Hepatic stellate cell (primary cell): ENCODE measurements at regions not wholly inside any gene's neighbourhood (a gene's known extent, or its start where the extent isn't known, plus 50 kb on each side); places are given as distances from the start of the nearest gene placed in this dataset.

Experiments
- DNase-seq: peaks from one replicate; pipeline ENCODE4 v3.0.0; 2011; ENCODE audit warnings: low spot score

DNA sequence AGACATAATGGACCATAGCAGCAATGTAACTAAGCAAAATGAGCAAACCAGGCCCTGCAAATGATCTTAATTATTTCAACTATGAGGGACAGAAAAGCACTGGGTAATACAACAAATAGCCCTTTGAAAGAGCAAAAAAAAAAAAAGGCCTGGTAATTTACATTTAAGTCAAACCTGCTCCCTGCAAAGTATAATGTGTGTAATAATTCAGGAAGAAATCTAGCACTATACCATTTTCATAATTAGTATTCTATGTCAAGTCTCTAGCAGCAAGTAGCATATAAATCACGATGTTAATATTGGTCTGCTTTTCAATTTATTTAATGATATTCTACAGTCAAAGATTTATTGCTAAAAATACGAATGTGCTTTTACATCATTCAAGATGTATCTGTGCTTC, 489.6 kb downstream of the BMP2 start:
- no peak for DNase-seq

DNA sequence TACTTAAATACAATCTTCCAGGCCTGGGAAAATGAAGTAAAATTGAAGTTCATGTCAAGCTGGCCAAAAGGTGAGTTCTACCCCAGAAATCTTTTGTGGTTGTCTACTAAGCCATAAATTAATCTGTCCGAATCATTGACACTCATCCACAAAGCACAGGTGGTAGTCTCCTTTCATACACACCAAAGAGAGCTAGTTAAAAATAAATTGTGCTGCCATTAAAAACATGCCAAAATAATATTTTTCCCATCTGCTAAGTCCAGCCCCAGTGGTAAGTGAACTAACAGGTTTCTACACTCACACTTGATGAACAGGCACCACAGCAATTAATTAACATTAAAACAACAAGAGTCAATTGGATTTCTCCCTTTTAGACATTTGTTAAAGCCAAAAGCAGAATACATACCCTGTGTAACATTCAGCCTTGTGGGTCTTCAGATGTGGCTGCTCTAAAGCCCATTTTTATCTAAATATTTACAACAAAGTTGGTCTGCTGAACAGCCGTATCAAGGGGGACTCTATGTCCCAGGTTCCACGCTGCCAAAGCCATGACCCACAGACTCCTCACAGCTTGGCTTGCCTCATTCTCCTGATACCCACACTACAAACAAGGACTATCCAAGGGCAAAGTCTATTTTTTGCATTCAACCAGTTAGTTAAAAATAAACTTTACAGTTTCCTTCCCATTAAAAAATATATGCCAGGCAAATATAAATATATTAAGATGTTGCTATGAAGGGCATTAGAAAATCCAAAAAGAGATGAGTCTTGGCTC, 490.4 kb downstream of the BMP2 start:
- no peak for DNase-seq

- DNase-seq = no peak
Measured at GRCh38 chr20:7262803-7263202, 495.3 kb downstream of the BMP2 start.

- DNase-seq = no peak
Measured at GRCh38 chr20:7264137-7264536, 496.7 kb downstream of the BMP2 start.

DNA sequence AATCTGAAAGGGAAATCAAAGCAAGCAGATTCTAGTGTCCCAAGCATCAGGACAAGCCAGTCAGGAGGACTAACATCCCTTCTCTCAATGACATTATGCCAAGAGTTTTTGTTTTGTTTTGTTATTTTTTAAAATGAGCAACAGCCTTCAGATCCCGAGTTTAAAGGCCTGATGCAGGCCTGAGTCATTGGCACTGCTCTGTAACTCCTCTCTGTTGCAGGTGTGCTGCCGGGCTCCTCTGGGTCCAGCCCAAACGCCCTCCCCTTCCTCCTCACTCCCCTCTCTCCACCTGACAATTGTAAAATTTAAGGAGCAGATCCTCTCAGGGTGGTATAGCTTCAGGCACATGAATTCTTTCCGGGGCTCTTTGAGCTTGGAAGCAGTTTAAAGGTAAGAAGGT, 502.0 kb downstream of the BMP2 start:
- DNase-seq = no peak

DNA sequence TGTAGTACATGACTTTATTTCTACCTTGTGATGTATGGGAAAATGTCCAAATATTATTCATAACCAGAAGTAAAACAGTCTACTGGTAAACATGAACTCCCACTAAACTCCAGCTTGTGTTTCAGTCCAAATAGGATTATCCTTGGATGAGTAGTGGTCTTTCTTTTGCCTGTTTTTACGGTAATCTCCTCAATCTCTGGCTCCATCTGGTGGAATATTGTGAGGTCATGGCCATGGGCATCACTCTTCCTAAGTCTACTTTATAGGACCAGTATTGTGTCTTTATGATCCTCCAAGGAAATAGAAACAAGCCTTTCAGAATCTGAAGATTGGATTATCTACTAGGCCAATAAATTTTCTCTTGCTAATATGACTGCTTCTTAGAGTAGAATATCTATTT, 505.0 kb downstream of the BMP2 start:
- DNase-seq = no peak

- no peak for DNase-seq
Measured at GRCh38 chr20:7274870-7275269, 507.4 kb downstream of the BMP2 start.

- DNase-seq = no peak
Measured at GRCh38 chr20:7275645-7276237, 508.3 kb downstream of the BMP2 start.

DNA sequence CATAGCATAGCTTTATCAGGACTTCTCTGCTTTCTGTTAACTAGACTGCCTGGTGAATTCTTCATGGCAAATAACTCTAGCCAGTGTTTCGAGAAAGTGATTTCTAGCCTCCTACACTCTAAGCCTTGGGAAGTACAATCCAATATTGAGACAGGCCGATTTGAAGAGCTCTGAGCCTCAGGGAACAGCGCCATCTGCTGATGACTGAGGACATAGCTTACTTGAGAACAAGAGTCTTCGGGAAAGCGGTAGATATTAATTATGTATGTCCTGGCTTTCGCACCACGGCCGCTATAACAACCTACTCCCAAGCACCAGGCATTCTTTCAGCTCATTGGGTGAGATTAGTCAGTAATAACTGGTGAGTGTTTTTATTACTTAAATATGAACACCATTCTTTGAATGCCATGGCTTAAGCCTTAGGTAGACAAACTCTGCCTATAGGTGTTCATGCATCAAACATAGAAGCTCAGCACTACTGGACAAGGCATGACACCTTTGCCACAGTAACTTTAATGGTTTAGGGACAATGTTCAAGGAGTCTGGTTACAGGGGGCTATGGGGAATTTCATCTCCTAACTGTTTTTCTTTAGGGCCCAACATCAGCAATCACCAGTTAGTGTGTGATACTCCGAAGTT, 518.6 kb downstream of the BMP2 start:
- peak; percentile 14 for DNase-seq

DNA sequence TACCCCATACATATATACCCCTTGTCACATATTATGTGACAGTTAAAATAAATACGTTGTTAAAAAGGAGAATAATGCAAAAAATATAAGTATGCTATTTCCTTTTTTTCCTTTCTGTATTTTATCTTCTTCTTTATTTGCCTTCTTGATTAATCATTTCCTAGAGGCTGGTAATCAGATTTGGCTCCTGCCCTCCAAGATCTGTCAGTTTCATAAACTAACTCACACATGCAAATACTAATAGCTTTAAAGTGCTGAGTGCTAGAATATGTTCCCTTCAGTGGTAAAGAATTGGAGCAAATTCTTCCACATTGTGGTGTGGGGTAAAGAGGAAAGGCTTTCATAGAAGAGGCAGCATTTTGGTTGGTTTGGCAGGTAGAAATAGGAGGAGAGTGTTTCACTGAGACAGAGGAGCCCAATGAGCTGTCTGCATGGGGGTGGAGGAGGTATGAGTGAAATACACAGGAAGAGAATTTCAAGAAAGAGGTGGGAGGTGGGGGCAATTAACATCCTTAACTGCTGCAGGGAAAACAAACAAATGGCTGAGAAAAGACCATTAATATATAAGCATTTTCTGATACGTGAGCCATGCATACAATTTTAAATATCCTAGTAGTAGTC, 523.9 kb downstream of the BMP2 start:
- DNase-seq = no peak

- DNase-seq = no peak
Measured at GRCh38 chr20:7291946-7292345, 524.5 kb downstream of the BMP2 start.

GRCh38 chr20:7294816-7295360, 527.4 kb downstream of the BMP2 start:
- no peak for DNase-seq

GRCh38 chr20:7301807-7302206, 534.3 kb downstream of the BMP2 start:
- DNase-seq = no peak

DNA sequence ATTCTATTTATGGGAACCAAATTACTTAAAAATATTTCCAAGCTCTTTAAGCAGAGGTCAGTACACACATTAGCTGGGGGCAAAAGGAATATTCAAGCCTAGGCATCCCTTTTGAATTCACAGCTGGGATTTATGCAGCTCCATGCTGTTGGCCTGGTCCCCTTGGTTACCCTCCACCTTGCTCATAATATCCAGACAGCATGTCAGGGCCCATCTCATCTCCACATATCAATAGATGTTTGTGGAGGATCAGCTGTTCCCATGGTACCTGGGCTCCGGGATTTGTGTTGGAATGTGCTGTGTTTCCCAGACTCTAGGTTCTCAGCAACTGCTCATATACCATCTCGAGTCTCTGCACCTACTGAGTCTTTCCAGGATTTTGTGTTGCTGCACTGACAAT, 534.8 kb downstream of the BMP2 start:
- DNase-seq = no peak

DNA sequence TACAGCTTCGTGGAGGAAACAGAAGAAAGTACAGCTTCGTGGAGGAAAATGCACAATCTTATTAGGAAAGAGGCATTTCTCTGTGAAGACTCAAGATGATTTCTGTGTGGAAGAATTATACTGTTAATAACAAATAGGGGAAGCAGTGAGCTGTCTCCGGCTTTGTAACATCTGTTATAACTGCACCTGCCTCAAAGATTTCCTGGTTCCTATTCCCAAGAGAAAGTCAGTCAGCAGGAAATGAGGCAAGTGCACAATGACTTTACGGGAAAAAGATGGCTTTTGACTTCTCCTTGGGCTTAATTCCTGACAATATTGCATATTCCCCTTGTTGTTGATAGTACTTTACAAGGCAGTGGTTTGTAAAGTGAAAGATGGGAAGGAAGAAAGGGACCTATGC, 538.5 kb downstream of the BMP2 start:
- no peak for DNase-seq

GRCh38 chr20:7308163-7308562, 540.7 kb downstream of the BMP2 start:
- DNase-seq = no peak

DNA sequence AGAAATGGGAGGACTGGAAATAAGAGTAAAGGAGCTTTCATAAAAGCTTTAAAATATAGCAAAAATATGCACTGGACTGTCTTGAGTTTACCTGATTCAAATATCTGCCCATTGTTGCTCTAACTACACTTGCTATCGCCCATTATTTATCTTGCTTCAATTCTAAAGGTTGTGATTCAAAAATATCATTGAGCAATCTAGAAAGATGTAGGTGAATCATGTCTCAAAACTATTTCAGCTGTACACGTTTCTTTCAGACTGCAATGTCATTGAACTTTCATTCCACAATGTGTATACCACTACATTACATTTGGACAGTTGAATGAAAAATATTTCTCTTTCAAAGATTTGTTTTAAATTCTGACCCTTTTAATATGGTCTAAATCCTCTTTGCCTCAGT, 545.6 kb downstream of the BMP2 start:
- DNase-seq = no peak

DNA sequence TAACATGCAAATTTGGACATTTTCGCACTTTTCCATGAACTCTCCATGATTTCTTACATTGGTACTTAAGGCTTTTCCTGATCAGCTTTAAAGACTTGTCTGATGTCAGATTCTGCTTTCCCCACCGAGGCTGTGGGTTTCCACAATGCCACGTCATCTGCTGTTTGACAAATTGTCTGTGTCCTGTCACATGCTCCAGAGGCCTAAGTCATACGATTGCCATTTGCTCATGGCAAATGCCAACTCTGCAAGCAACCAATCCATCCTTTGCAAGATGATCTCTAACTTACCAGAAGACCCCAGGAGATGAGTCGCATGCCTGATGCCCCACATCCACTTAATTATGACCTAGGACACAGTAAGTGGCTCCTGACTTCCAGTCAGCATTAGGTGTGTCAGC, 556.5 kb downstream of the BMP2 start:
- DNase-seq = no peak

DNA sequence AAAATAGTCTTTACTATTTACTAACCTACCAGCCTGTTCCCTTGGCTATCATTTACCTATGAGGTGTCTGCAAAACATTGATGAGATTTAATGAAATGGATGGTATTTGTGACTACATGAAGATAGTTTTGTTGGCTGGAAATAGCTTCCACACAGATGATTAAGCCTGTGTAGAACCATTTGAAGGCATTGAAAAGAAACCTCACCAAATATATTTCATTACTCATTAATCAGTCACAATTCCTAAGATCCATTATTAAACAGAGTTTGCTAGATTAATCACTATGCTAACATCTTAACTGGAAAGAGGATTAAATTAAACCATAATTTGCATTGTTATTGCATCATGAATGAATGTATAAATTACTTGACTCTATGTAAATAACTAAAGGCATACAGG, 560.3 kb downstream of the BMP2 start:
- DNase-seq = no peak

GRCh38 chr20:7330850-7331249, 563.4 kb downstream of the BMP2 start:
- DNase-seq = no peak

- DNase-seq = no peak
Measured at GRCh38 chr20:7332169-7332568, 564.7 kb downstream of the BMP2 start.

DNA sequence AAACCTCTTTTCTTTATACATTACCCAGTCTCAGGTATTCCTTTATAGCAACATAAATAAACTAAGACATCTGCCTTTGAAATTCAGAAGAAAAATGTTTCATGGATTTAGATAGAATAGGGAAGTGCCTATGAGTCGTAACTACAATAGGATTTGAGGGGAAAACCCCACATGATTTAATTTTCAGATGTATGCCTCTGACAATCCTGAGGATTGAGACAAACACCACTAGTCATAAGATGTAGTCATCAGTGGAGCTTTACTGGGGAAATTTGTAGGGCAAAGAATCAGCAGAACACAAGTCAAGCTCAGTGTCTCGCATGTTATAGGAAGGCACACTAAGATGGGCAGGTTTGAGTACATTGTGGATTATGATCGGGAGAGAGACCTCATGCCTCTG, 566.4 kb downstream of the BMP2 start:
- no peak for DNase-seq

- no peak for DNase-seq
Measured at GRCh38 chr20:7346026-7346425, 578.5 kb downstream of the BMP2 start.
